ENCODE measurements at regions not wholly inside any gene's neighbourhood (a gene's known extent, or its start where the extent isn't known, plus 50 kb on each side); places are given as distances from the start of the nearest gene placed in this dataset.

GRCh38 chr7:69108097-69108496 is 490.2 kb upstream of the AUTS2 start:
- H3K4me3 ChIP-seq (ENCODE audit: low read depth in 1 of 3, low read length in 3 of 3) = no peak overlapping the region
- no peak overlapping the region for H3K27ac ChIP-seq (ENCODE audit: low read depth in 1 of 2, low read length in 2 of 2)
- WGBS = 89% methylated on average over 10 of the region's 10 CpGs
- H3K9ac ChIP-seq (ENCODE audit: low read depth in 1 of 2, low read length in 2 of 2) = no peak overlapping the region
- no peaks in the 10 kb centered on the region for H3K27me3 ChIP-seq (ENCODE audit: control insufficient read depth in 4 of 4, insufficient read depth in 4 of 4, low read length in 3 of 4)
- no peak for TF ChIP-seq EGR1 (IDR thresholded peaks at IDR 0.05; ENCODE audit: low read depth in 2 of 2)
- no peak for TF ChIP-seq RXRA (IDR thresholded peaks at IDR 0.05)
- TF ChIP-seq, protein P1, sequence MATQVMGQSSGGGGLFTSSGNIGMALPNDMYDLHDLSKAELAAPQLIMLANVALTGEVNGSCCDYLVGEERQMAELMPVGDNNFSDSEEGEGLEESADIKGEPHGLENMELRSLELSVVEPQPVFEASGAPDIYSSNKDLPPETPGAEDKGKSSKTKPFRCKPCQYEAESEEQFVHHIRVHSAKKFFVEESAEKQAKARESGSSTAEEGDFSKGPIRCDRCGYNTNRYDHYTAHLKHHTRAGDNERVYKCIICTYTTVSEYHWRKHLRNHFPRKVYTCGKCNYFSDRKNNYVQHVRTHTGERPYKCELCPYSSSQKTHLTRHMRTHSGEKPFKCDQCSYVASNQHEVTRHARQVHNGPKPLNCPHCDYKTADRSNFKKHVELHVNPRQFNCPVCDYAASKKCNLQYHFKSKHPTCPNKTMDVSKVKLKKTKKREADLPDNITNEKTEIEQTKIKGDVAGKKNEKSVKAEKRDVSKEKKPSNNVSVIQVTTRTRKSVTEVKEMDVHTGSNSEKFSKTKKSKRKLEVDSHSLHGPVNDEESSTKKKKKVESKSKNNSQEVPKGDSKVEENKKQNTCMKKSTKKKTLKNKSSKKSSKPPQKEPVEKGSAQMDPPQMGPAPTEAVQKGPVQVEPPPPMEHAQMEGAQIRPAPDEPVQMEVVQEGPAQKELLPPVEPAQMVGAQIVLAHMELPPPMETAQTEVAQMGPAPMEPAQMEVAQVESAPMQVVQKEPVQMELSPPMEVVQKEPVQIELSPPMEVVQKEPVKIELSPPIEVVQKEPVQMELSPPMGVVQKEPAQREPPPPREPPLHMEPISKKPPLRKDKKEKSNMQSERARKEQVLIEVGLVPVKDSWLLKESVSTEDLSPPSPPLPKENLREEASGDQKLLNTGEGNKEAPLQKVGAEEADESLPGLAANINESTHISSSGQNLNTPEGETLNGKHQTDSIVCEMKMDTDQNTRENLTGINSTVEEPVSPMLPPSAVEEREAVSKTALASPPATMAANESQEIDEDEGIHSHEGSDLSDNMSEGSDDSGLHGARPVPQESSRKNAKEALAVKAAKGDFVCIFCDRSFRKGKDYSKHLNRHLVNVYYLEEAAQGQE (IDR thresholded peaks at IDR 0.05) = no peak
- no peak for TF ChIP-seq NR2F2 (IDR thresholded peaks at IDR 0.05)
- TF ChIP-seq, protein P2, sequence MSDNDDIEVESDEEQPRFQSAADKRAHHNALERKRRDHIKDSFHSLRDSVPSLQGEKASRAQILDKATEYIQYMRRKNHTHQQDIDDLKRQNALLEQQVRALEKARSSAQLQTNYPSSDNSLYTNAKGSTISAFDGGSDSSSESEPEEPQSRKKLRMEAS (IDR thresholded peaks at IDR 0.05) = no peak
- TF ChIP-seq HNF4G (IDR thresholded peaks at IDR 0.05) = no peak
- no peak for TF ChIP-seq SP1 (IDR thresholded peaks at IDR 0.05)
- no peak for TF ChIP-seq ATF3 (IDR thresholded peaks at IDR 0.05)
- no peak for TF ChIP-seq TAF1 (conservative IDR thresholded peaks at IDR 0.05)
- H3K4me1 ChIP-seq (ENCODE audit: control insufficient read depth in 4 of 4, insufficient read depth in 4 of 4, low read length in 3 of 4) = no peaks in the 10 kb centered on the region
- DNase-seq (ENCODE audit: low spot score) = no peak
- no peaks in the 10 kb centered on the region for H3K36me3 ChIP-seq (ENCODE audit: control insufficient read depth in 4 of 4, insufficient read depth in 3 of 4, low read depth in 1 of 4, low read length in 3 of 4)
- no peaks in the 10 kb centered on the region for H3K9me3 ChIP-seq (ENCODE audit: control insufficient read depth in 4 of 4, low read length in 3 of 4)

- Histone ChIP-seq H3K27ac (ENCODE audit: low read depth in 1 of 2, low read length in 2 of 2) (no peak overlapping the region), H3K27me3 (ENCODE audit: control insufficient read depth in 4 of 4, insufficient read depth in 4 of 4, low read length in 3 of 4) (no peaks in the 10 kb centered on the region), H3K9ac (ENCODE audit: low read depth in 1 of 2, low read length in 2 of 2) (no peak overlapping the region), H3K4me1 (ENCODE audit: control insufficient read depth in 4 of 4, insufficient read depth in 4 of 4, low read length in 3 of 4) (no peaks in the 10 kb centered on the region), H3K9me3 (ENCODE audit: control insufficient read depth in 4 of 4, low read length in 3 of 4) (no peaks in the 10 kb centered on the region), H3K4me3 (ENCODE audit: low read depth in 1 of 3, low read length in 3 of 3) (no peak overlapping the region), H3K36me3 (ENCODE audit: control insufficient read depth in 4 of 4, insufficient read depth in 3 of 4, low read depth in 1 of 4, low read length in 3 of 4) (no peaks in the 10 kb centered on the region)
- 58% methylated on average over 3 of the region's 3 CpGs for WGBS
- TF ChIP-seq, protein P3, sequence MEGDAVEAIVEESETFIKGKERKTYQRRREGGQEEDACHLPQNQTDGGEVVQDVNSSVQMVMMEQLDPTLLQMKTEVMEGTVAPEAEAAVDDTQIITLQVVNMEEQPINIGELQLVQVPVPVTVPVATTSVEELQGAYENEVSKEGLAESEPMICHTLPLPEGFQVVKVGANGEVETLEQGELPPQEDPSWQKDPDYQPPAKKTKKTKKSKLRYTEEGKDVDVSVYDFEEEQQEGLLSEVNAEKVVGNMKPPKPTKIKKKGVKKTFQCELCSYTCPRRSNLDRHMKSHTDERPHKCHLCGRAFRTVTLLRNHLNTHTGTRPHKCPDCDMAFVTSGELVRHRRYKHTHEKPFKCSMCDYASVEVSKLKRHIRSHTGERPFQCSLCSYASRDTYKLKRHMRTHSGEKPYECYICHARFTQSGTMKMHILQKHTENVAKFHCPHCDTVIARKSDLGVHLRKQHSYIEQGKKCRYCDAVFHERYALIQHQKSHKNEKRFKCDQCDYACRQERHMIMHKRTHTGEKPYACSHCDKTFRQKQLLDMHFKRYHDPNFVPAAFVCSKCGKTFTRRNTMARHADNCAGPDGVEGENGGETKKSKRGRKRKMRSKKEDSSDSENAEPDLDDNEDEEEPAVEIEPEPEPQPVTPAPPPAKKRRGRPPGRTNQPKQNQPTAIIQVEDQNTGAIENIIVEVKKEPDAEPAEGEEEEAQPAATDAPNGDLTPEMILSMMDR (IDR thresholded peaks at IDR 0.05; ENCODE audit: low read depth, low read length, missing input control) = no peak
- TF ChIP-seq TAF1 (conservative IDR thresholded peaks at IDR 0.05) (no peak), RXRA (IDR thresholded peaks at IDR 0.05) (no peak), NR2F2 (IDR thresholded peaks at IDR 0.05) (no peak), HNF4G (IDR thresholded peaks at IDR 0.05) (no peak), FOXA2 (IDR thresholded peaks at IDR 0.05) (no peak), HNF4A (conservative IDR thresholded peaks at IDR 0.05) (no peak), RAD21 (IDR thresholded peaks at IDR 0.05) (no peak), YY1 (IDR thresholded peaks at IDR 0.05) (no peak), ZBTB33 (IDR thresholded peaks at IDR 0.05) (no peak), GABPA (IDR thresholded peaks at IDR 0.05 in 1 of 2, conservative IDR thresholded peaks at IDR 0.05 in 1 of 2) (no peak)
- TF ChIP-seq, protein P1 (IDR thresholded peaks at IDR 0.05) = no peak
- TF ChIP-seq, protein P2 (IDR thresholded peaks at IDR 0.05) = no peak
- no peak for DNase-seq (ENCODE audit: low spot score)
Measured at GRCh38 chr7:69109246-69109645, 489.0 kb upstream of the AUTS2 start.
